HG03342 (cell line): ENCODE measurements at regions not wholly inside any gene's neighbourhood (a gene's known extent, or its start where the extent isn't known, plus 50 kb on each side); places are given as distances from the start of the nearest gene placed in this dataset.

ENCODE experiments used
- ATAC-seq: cut with Tn5 transposase; IDR thresholded peaks from one replicate; pipeline ENCODE4 v1.9.1; 2021; ENCODE audit warnings: mild to moderate bottlenecking, moderate library complexity; ENCODE audit not compliant: unreplicated experiment

DNA sequence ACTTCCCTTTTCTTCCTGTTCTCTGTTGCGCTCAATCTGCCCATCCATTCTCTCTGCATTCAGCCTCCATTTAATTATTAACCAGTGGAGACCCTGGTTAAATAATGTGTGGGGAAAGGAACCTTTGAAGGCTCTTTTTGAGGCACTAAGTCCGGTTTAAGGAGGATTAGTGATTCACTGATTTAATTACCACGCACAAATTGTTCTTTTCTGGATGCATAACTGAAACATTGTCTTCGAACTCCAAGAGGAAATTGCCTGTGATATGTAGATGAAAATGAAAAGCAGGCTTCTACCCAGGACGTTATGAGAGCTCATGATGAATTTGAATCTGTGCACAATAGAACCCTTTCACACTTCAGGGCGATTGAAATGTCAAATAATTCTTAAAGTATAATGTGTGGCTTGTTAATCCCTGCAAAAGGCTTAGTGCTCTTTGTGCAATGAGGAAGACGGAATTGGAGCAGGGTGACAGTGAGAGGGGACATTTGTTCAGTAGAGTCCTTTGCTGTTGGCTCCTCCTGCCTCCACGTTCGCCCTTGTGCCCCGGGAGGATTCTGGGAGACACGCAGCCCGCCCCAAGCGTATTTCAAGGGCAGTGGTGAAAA, 51.1 kb upstream of the ZNF236 start:
- no peak for ATAC-seq

DNA sequence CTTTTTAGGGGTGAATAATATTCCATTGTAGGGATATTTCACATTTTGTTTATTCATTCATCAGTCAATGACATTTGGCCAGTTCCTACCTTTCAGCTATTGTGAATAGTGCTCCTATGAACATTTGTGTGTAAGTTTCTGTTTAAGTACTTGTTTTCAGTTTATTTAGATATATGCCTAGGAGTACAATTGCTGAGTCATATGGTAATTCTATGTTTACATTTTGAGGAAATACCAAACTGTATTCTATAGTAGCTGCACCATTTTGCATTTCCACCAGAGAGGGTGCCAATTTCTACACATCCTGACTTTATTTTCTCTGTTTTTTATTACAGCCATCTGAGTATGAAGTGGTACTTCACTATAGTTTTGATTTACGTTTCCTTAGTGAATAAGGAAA, 54.4 kb upstream of the ZNF236 start:
- ATAC-seq: no peak

DNA sequence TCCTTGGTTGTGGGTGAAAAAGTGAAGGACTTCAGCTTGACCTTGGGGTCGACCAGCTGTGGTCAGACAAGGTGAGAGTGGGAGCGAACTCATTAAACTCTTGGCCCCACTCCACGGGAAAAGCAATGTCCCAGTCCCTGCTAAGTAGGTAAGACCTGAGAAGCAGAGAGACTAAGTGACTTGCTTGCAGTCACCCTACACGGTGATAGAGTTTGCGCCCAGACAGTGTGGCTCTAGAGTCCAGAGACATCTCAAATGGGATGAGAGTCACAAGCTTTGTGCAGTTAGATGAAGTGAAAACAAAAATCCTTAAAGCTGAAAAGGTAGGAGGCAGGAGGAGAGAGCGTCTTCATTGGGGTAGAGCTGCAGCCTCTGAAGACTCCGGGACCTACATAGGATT, 55.9 kb upstream of the ZNF236 start:
- ATAC-seq: no peak

DNA sequence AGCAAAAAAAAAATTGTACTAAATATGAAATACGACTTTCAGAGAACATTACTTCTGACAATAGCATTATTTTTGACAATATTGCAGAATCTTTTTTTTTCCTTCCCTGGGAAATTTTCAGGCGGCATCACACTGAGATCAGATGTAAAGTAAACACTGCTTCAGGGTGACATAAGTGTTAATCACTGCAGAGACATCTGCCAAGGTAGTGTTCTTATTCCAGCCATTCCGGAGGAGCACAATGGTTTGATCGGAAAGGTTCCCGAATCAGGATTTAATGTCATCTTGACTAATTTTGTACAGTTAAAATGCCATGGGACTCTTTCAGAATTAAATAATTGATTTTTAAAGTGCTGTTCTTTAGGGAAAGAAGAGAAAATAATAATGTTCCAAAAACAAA, 56.7 kb upstream of the ZNF236 start:
- no peak for ATAC-seq

DNA sequence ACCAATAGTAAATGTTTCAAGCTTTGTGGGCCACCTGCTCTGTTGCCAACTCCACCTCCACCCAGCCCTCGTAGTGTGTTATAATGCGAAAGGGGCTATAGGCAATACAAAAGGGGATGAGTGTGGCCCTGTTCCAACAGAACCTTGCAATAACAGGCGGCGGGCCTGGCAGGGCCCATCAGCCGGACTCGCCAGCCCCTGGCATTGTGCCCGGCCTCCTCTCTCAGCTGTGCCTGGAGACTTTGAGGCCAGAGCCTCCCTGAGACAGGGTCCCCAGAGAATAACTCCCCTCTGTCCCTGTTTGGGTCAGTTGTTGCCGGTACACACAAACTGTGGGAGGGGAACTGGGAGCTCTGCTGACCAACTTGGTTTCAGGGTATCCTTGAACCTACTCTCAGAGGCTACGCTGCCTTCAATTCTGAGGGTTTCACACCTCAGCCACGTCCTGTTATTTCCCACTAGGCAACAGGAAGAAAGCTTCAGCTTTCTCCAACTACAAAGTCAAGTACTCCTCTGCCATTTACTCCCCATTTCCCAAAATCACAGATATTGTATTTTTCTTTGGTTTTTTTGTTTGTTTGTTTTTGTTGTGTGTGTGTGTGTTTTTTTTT, 58.0 kb upstream of the ZNF236 start:
- no peak for ATAC-seq

DNA sequence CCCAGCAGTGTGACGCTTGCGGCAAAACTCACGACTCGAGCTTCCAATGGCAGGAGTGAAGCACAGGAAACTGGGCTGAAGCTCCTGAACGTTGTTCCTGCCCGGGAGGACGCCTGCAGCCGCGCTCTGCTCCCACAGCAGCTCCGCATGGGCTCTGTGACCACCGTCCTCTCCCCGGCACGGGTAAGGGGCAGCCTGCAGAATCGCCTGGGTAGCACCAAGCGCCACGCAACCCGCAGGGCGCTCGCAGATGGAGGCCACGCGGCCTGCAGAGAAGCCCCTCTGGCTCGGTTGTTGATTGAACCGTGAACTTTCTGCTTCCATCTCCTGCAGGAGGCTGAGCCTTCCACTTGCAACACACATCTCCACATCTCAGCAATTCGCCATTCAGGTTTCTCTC, 63.3 kb upstream of the ZNF236 start:
- no peak for ATAC-seq

DNA sequence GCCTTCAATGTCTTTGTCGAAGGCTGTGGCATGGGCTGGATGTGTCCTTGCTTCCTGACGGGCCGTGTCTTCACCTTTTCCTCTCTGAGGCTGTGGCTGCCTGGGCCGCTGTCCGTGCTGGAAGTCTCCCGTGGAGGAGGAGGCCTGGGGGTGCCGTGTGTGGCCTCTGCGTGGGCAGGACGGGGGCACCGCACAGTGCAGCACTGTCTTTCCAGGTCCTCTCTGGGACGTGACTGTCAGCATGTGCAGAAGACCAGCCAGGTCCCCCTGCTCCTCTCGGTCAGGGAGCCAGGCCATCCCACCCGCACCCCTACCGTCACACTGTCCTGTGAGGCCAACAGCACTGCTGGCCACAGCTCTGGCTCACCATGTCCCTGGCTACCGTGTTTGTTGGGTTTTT, 64.4 kb upstream of the ZNF236 start:
- ATAC-seq: no peak

DNA sequence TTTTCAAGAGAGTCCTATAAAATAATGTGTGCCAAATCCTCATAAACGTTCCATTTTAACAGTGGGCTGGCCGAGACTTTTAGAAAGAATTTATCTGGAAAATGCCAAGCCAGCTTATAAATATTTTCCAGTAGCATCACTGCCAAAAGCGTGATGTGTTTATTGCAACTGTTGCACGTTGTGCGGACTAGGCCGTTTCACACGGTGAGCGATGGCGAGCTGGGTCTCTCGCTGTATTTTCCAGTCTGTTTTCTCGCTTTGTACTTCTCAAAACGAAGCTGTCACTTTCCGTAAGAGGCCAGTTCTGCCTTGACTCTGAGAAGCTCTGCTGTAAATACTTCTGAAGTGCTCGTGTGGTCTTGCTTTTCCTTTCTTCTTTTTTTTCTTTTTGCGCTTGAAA, 65.0 kb upstream of the ZNF236 start:
- ATAC-seq: no peak

DNA sequence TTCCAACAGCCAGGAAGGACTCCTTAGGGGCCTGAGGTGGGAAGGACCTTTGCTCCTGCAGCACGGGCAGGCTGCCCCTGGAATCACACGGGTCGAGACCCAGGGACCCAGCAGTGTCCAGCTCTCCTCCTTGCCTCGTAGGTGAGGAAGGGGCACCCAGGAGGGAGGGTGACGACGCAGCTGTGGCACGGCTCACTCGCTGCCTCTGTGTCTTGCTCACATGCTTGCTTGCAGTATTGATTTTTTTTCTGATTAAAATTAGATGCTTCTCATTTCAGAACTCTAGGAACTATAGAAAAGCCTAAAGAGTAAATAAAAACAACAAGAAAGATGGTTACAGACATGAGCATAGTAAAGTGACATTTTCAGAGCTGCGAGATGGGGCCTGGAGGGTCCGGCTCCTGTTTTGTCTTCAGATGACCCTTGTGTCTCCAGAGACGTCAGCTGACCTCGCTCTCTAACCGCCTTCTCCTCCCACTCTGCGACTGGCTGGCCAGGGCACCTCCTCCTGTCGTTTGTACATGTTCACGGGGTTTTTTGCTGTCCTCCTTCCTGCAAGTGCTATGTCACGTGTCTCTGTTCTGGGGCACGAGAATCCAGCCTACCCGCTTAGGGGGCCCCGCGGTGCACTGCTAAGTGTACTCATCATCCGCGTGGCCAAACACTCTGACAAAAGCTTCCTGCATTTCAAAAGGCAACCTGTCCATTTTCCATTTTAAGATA, 65.7 kb upstream of the ZNF236 start:
- no peak for ATAC-seq

DNA sequence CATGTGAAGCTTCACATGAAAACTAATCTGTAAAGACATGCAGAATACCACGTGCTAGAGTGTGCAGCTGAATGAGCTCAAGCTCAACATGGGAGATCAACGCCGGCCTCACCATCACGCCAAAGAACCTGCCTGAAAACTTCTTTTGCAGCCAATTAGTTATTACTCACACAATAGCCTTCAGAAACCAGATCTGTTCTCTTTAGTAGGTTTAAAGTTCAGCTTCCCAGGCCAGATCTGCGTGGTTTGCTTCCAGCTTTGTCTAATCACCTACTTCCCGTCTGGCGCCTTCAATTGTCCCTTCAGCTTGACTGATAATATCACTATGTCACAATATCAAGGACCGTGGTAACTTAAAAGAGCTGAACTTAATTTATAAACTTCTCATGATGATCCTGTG, 68.0 kb upstream of the ZNF236 start:
- no peak for ATAC-seq

DNA sequence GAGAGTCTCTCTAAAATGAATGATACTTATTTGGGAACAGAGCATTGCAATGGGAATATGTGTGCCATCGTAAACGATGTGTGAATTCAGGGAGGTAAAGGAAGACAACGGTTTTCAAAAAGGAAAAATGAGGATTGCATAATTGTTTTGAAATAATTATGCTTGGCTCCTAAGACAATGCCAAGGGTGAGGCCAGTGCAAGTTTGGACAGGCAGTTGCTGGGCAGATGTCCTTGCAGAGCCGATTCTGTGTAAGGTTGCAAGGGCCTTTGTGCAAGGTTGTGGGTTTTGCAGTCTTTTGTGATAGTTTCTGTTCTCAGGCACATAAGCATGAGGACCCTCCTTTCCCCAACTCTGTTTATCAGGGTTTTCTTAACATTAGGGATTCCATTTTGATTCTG, 70.0 kb upstream of the ZNF236 start:
- ATAC-seq: no peak

DNA sequence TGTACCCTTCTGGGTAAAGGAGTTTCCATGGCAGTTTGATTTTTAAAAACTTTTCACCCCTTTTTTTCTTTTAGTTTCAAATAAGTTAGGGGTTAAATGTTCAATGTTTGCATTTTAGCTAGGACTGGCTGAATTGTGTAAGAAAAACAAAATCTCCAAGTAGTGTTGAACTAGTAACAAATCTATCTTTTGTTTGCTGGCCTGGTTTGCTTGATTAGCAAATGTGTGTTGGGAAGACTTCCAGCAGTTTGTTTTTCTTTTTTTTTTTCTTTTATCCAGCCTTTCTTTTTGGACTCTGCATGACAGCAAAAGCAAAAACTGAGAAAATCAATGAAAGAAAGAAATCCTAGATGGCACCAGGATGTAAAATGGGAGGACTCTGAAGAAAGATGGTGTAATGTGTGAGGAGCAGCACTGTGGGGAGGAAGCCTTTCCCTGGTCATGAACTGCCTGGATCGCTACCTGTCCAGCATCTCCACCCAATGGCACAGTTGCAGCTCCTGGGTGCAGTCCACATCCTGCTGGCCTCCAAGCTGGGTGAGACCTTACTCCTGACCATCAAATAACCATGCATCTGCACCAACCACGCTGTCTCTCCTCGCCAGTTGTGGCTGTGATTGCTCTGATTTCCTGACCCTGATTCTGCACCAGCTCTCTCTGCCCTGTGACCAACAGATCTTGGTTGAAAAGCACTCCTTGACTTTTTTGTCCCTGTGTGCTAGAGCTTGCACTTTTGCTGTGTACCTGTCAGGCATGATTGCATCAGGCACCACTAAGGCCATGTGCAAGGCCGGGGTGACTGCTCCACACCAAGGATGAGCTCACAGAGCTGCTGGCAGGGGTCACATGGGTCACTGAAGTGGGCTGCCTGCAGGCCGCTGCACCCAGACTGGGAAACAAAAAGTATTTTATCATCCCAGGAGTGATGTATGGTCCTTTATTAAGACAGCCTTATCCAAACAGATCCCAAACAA, 71.2 kb upstream of the ZNF236 start:
- ATAC-seq: no peak

DNA sequence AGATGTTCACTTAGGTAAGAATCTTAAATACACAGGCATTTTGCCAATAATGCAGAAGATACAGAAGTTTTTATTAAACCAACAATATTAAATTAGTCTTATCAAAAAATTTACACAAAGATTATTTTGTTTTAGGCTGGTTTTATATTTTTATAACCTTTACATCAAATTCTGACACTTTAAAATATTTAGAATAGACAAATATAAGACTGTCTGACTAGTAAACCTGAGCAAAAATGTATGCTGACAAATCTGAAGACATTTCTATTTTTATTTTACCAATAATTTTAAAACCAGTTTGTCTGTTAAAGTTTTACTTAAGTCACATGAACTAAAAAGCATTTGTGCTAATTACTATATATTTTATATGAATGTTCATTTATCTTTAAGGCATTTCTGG, 72.1 kb upstream of the ZNF236 start:
- ATAC-seq: no peak

DNA sequence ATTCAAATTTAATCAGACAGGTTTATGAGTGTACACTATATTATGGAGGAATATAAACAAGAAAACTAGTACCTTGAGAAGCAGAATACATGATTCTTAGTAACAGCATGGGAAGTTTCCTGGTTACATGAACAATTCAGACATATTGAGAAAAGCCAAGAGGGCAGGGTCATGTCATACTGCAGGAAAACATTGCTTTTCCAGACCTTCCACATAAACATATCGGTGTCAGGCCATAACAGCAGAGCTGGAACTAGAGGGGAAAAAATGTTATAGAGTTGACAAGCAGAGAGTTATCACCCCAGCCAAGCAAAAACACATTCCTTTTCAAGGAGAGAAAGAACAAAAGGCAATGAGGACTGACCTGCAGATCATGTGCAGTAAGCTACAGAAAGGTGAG, 74.7 kb upstream of the ZNF236 start:
- ATAC-seq: no peak

DNA sequence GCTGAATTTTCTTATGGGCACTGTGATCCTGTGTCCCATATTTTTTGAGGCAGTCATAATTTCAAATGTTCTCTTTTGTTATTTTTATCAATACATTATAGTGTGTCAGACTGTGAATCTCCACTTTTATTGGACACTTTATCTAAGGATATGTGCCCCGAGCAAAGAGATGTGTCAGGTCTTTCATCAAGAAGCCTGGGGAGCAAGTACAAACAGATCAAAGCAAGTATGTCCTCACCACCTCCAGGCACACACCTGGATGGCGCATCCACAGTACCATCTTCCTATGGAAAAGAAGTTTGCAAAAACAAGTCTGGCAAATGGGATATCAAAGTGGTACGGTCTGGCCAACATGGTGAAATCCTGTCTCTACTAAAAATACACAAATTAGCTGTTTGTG, 81.0 kb upstream of the ZNF236 start:
- no peak for ATAC-seq

DNA sequence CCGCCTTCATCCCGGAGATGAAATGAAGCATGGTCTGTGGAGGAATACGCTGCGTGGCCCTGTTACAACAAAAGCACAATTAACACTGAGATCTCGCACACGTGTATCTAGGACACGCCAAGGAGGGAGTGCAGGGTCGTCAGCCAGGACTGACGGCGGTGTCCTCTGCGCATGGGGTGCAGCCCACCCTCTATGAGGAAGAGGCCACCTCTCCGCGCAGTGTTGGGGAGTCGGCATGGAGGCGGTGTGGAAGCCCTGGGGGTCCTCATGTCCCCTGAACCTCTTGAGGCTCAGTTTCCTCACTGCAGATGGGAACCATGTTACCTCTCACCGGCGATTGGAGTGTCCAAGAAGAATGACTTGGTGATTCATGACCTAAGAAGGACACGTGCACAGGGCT, 86.0 kb upstream of the ZNF236 start:
- no peak for ATAC-seq

DNA sequence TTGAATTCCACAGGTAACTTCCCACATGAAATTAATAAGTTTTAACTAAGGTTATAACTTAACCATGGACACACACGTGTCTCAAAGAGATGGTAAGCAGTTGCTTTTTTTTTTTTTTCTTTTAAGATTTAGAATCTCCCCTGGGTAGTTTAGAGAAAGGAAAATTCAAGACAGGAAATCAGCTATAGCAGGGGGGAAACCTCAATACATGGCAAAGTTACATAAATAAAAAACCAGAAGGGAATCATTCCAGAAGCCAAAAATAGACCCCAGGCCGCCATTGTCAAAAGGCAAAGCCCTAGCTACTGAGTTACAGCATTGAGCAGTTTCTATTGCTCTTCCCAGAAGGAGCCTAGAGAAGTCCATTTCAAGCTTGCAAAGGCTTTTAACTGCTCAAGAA, 91.5 kb upstream of the ZNF236 start:
- no peak for ATAC-seq

DNA sequence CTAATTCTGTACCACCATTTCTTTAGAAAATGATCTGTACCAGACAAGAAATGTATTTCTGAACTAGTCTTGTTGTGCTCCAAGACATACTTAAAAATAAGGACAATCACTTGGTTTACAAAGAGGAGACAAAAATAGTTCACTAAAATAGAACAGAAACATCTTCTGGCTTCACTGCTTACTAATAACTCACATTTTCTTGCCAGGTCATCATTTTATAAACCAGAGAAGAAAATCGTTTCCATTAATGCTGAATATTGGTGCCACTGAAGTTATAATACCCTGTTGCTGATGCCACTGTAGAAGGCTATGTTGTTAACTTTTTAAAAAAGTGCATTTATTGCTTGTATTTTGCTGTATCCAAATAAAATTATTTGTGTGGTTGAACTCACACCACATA, 94.8 kb upstream of the ZNF236 start:
- no peak for ATAC-seq

DNA sequence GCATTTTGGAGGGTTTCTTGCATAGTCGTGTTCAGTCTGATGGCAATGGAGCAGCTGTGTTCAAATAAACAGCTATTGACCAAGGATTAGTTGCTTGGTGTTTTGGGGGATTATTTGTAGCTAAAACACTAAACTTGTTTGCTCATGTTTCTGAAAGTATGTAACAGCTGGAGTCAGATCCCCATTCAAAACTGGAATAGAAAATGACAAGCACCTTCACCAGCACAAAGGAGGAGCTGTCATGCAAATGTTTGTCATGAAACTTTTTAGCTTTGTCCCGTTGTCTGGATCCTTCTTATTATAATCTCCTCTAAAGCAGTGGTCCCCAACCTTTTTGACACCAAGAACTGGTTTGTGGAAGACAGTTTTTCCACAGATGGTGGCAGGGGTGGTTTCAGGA, 96.9 kb upstream of the ZNF236 start:
- ATAC-seq: peak; percentile 45

DNA sequence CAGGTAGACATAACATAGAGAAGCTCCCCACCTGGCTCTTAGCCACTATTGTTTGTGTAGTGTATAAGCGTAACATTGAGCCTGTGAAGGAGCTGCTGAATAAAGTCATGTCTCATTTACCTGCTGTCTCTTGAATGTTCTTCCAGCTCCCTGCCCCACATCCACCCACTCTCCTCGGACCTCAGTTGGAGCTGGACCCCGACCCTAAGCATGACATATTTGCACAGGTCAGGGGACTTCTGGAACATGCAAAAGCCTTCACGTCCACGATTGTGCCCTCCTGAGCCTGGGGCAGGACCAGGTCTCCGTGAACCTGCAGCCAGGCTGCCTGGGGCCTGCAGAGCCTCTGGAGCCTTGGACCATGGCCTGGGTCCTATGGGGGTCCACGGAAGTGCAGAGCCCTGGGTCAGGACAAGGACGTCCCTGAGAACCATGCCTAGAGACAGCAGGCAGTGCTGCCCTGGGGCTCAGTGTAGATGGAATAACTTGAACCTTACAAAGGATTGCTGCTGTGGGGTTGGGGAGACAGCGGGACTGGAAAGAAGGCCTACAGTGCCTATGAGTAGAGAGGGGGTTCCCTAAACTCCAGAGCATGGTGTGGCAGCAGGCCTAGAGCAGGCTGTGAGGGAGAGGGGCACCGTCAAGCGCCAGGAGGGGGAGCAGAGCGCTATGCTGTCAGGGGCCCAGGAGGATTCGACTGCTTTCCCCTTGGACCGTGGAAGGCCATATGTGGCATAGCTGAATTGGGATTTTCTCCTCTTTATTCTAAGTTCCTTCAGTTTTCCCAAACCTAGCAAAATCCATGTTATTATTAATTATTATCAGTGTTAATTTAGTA, 99.9 kb upstream of the ZNF236 start:
- no peak for ATAC-seq
